Astrocyte (in vitro differentiated cells and primary cell): ENCODE measurements at regions not wholly inside any gene's neighbourhood (a gene's known extent, or its start where the extent isn't known, plus 50 kb on each side); places are given as distances from the start of the nearest gene placed in this dataset.

Experiments
- DNase-seq: peaks from one replicate; pipeline ENCODE4 v3.0.0-alpha.2; 2010; ENCODE audit warnings: low read depth
- FAIRE-seq: peaks from 2 replicates; lab custom pipeline; 2011; peaks lifted over from hg19 to GRCh38; lab: Jason Lieb, UNC
- H2AFZ ChIP-seq: 2 replicates; pipeline ENCODE4 v1.6.0; 2012; ENCODE audit warnings: low read depth, low read length, inconsistent platforms
- H3K27ac ChIP-seq: 2 replicates; pipeline ENCODE4 v1.5.1; 2011; ENCODE audit warnings: low read depth, low read length, inconsistent platforms
- H3K27me3 ChIP-seq: 2 replicates; pipeline ENCODE4 v1.6.0; 2011; ENCODE audit warnings: low read length, inconsistent platforms; ENCODE audit not compliant: insufficient read depth
- H3K36me3 ChIP-seq: 2 replicates; pipeline ENCODE4 v1.5.1; 2011; ENCODE audit warnings: low read length, inconsistent platforms; ENCODE audit not compliant: insufficient read depth
- H3K4me1 ChIP-seq: 2 replicates; pipeline ENCODE4 v1.5.1; 2011; ENCODE audit warnings: low read length, inconsistent platforms; ENCODE audit not compliant: insufficient read depth
- H3K4me2 ChIP-seq: 2 replicates; pipeline ENCODE4 v1.6.0; 2012; ENCODE audit warnings: low read length, inconsistent platforms
- H3K4me3 ChIP-seq: 2 replicates; pipeline ENCODE4 v1.5.1; 2011; ENCODE audit warnings: low read depth, mild to moderate bottlenecking, low read length, inconsistent platforms; ENCODE audit not compliant: insufficient read depth
- H3K79me2 ChIP-seq: 2 replicates; pipeline ENCODE4 v1.6.0; 2012; ENCODE audit warnings: mild to moderate bottlenecking, low read length, inconsistent platforms; ENCODE audit not compliant: insufficient read depth
- H3K9ac ChIP-seq: 2 replicates; pipeline ENCODE4 v1.6.0; 2012; ENCODE audit warnings: mild to moderate bottlenecking, low read length, inconsistent platforms
- H3K9me3 ChIP-seq: 2 replicates; pipeline ENCODE4 v1.5.1; 2012; ENCODE audit warnings: low read depth, mild to moderate bottlenecking, low read length, inconsistent platforms; ENCODE audit not compliant: insufficient read depth
- H4K20me1 ChIP-seq: 2 replicates; pipeline ENCODE4 v1.6.0; 2012; ENCODE audit warnings: low read length, inconsistent platforms; ENCODE audit not compliant: insufficient read depth
- H3K27ac Mint-ChIP-seq: one replicate; pipeline ENCODE4 v1.8.0; 2021; ENCODE audit warnings: mild to moderate bottlenecking, mixed read lengths; ENCODE audit not compliant: unreplicated experiment
- H3K27me3 Mint-ChIP-seq: one replicate; pipeline ENCODE4 v1.8.0; 2021; ENCODE audit warnings: low read depth, mixed read lengths; ENCODE audit not compliant: unreplicated experiment
- H3K36me3 Mint-ChIP-seq: one replicate; pipeline ENCODE4 v1.8.0; 2021; ENCODE audit warnings: low read depth, mixed read lengths; ENCODE audit not compliant: unreplicated experiment
- H3K4me1 Mint-ChIP-seq: one replicate; pipeline ENCODE4 v1.8.0; 2021; ENCODE audit warnings: low read depth, mixed read lengths; ENCODE audit not compliant: unreplicated experiment
- H3K4me3 Mint-ChIP-seq: one replicate; pipeline ENCODE4 v1.8.0; 2021; ENCODE audit warnings: mild to moderate bottlenecking, moderate library complexity, mixed read lengths; ENCODE audit not compliant: unreplicated experiment
- H3K9me3 Mint-ChIP-seq: one replicate; pipeline ENCODE4 v1.8.0; 2021; ENCODE audit warnings: mild to moderate bottlenecking, mixed read lengths; ENCODE audit not compliant: unreplicated experiment
- EZH2 ChIP-seq: IDR thresholded peaks from 2 replicates; pipeline ENCODE4 v1.6.1; 2012; ENCODE audit warnings: mild to moderate bottlenecking, low read length, inconsistent platforms; ENCODE audit not compliant: insufficient read depth
- TF ChIP-seq, protein P1 (sequence below): IDR thresholded peaks from 2 replicates; pipeline ENCODE4 v1.5.1; 2011; ENCODE audit warnings: low read depth, mild to moderate bottlenecking, inconsistent platforms, low read length, moderate library complexity; ENCODE audit not compliant: insufficient read depth

DNA sequence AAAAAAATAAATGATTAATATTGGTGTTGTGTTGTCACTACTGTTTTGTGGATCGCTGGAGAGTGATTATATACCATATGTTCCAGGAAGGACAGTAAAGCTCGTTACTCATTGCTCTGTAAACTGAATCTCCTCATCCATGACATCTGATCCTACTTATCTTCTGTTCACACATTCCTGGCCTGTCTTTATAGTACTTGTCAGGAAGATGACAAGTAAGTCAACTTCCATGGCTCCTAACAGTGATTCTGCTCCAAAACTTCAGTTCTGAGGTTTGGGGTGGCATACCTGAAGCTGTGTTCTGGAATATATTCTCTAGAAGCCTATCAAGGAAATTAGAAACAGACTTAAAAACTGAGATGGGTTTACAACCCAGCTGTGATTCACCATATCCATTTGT lies 288.9 kb downstream of the ZBBX start:
- no peak overlapping the region for H3K27ac Mint-ChIP-seq
- FAIRE-seq (no peak), DNase-seq (no peak)
- no peak overlapping the region for H2AFZ ChIP-seq
- no peaks in the 10 kb centered on the region for H4K20me1 ChIP-seq
- no peaks in the 10 kb centered on the region for H3K4me1 ChIP-seq
- H3K27me3 ChIP-seq: no peaks in the 10 kb centered on the region
- no peak overlapping the region for H3K27ac ChIP-seq
- no peak overlapping the region for H3K4me3 ChIP-seq
- no peaks in the 10 kb centered on the region for H3K9me3 Mint-ChIP-seq
- no peak overlapping the region for H3K4me3 Mint-ChIP-seq
- H3K36me3 Mint-ChIP-seq: no peaks in the 10 kb centered on the region
- no peaks in the 10 kb centered on the region for H3K36me3 ChIP-seq
- no peaks in the 10 kb centered on the region for H3K79me2 ChIP-seq
- H3K4me1 Mint-ChIP-seq: peaks cover 17% of the 10 kb centered on the region
- H3K4me2 ChIP-seq: no peak overlapping the region
- H3K9ac ChIP-seq: no peak overlapping the region
- no peaks in the 10 kb centered on the region for H3K27me3 Mint-ChIP-seq
- H3K9me3 ChIP-seq: no peaks in the 10 kb centered on the region
- TF ChIP-seq EZH2: no peak
- TF ChIP-seq, protein P1, sequence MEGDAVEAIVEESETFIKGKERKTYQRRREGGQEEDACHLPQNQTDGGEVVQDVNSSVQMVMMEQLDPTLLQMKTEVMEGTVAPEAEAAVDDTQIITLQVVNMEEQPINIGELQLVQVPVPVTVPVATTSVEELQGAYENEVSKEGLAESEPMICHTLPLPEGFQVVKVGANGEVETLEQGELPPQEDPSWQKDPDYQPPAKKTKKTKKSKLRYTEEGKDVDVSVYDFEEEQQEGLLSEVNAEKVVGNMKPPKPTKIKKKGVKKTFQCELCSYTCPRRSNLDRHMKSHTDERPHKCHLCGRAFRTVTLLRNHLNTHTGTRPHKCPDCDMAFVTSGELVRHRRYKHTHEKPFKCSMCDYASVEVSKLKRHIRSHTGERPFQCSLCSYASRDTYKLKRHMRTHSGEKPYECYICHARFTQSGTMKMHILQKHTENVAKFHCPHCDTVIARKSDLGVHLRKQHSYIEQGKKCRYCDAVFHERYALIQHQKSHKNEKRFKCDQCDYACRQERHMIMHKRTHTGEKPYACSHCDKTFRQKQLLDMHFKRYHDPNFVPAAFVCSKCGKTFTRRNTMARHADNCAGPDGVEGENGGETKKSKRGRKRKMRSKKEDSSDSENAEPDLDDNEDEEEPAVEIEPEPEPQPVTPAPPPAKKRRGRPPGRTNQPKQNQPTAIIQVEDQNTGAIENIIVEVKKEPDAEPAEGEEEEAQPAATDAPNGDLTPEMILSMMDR: no peak

DNA sequence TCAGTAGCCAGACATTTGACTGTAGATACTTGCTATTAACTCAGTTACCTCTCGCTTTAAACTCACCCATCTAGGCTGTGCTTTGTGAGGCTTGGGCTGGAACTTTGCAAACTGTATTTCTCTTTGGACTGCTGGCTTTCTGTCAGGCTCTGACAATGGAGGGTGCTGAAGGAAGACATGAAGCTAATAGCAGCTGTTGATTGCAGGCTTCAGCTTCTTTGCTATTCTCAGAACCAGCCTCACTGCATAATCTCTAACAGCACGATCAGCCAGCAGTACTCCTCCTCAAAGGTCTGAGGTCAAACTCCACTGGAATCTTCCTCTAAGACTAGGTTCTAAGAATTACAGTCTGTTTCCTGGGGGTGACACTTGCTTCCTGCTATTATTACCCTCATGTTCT lies 295.6 kb downstream of the ZBBX start:
- Mint-ChIP-seq H3K36me3 (no peaks in the 10 kb centered on the region), H3K4me1 (peaks cover 5% of the 10 kb centered on the region), H3K9me3 (no peaks in the 10 kb centered on the region), H3K27ac (no peak overlapping the region), H3K4me3 (no peak overlapping the region), H3K27me3 (no peaks in the 10 kb centered on the region)
- Histone ChIP-seq H3K36me3 (no peaks in the 10 kb centered on the region), H3K4me3 (no peak overlapping the region), H2AFZ (no peak overlapping the region), H3K27ac (no peak overlapping the region), H3K4me1 (no peaks in the 10 kb centered on the region), H3K27me3 (no peaks in the 10 kb centered on the region), H3K9ac (no peak overlapping the region), H3K79me2 (no peaks in the 10 kb centered on the region), H4K20me1 (no peaks in the 10 kb centered on the region), H3K4me2 (no peak overlapping the region), H3K9me3 (no peaks in the 10 kb centered on the region)
- DNase-seq (no peak), FAIRE-seq (no peak)
- no peak for TF ChIP-seq EZH2
- TF ChIP-seq, protein P1: no peak

DNA sequence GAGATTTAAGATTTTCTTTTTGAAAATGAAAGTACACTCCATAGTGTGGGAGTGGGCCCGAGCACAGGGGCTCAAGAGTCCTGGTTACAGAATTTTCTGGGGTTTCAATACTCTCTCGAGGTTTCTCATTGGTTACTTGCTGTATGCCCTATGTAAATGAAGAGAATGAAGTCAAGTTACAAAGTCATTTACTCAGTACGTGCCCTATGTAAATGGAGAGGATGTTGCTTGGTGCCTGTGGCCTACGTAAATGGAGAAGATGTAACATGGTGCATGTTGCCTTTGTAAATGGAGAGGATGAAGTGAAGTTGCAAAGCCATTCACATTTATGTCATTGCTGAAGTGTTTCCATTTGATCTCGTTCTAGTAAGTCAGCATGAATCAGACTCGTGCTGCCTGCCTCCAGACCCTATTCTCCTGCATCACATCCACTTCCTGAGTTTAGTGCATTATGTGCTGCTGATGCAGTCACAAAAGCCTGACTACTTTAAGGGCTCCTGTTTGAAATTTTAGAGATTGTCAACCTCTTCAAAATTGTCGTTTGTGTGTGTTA lies 302.0 kb downstream of the ZBBX start:
- H3K27ac ChIP-seq: no peak overlapping the region
- H3K9me3 ChIP-seq: no peaks in the 10 kb centered on the region
- H4K20me1 ChIP-seq: no peaks in the 10 kb centered on the region
- H3K79me2 ChIP-seq: no peaks in the 10 kb centered on the region
- H3K4me2 ChIP-seq: no peak overlapping the region
- H3K36me3 ChIP-seq: no peaks in the 10 kb centered on the region
- FAIRE-seq: no peak
- H3K27me3 Mint-ChIP-seq: no peaks in the 10 kb centered on the region
- H3K4me1 ChIP-seq: no peaks in the 10 kb centered on the region
- no peak overlapping the region for H3K9ac ChIP-seq
- no peaks in the 10 kb centered on the region for H3K4me1 Mint-ChIP-seq
- no peak overlapping the region for H3K4me3 ChIP-seq
- no peaks in the 10 kb centered on the region for H3K36me3 Mint-ChIP-seq
- TF ChIP-seq, protein P1: no peak
- TF ChIP-seq EZH2: no peak
- no peak overlapping the region for H3K4me3 Mint-ChIP-seq
- H3K9me3 Mint-ChIP-seq: no peaks in the 10 kb centered on the region
- no peak overlapping the region for H3K27ac Mint-ChIP-seq
- DNase-seq: peak; percentile 15
- H2AFZ ChIP-seq: peak overlapping the region; percentile 69
- H3K27me3 ChIP-seq: no peaks in the 10 kb centered on the region
